AG09309 (cell line): ENCODE measurements at regions not wholly inside any gene's neighbourhood (a gene's known extent, or its start where the extent isn't known, plus 50 kb on each side); places are given as distances from the start of the nearest gene placed in this dataset.
"Not testable (repeated sequence)": the region's sequence is repeated elsewhere in the genome, so short reads cannot be mapped to it uniquely, and the experiment has no call there.

ENCODE experiments used
- DNase-seq: peaks from one replicate; pipeline ENCODE4 v3.0.0-alpha.2; 2010; ENCODE audit warnings: low read depth
- H3K4me3 ChIP-seq: 2 replicates; pipeline ENCODE4 v1.5.1; 2011; ENCODE audit warnings: mild to moderate bottlenecking, low read depth, low read length, moderate library complexity; ENCODE audit not compliant: control insufficient read depth
- TF ChIP-seq, protein P1 (sequence below): IDR thresholded peaks from 2 replicates; pipeline ENCODE4 v1.5.1; 2011; ENCODE audit warnings: mild to moderate bottlenecking, low read depth, low read length, inconsistent platforms; ENCODE audit not compliant: insufficient read depth, control insufficient read depth; ENCODE audit errors: missing control alignments

GRCh38 chr2:231644426-231644825, 51.8 kb downstream of the TEX44 start:
- TF ChIP-seq, protein P1, sequence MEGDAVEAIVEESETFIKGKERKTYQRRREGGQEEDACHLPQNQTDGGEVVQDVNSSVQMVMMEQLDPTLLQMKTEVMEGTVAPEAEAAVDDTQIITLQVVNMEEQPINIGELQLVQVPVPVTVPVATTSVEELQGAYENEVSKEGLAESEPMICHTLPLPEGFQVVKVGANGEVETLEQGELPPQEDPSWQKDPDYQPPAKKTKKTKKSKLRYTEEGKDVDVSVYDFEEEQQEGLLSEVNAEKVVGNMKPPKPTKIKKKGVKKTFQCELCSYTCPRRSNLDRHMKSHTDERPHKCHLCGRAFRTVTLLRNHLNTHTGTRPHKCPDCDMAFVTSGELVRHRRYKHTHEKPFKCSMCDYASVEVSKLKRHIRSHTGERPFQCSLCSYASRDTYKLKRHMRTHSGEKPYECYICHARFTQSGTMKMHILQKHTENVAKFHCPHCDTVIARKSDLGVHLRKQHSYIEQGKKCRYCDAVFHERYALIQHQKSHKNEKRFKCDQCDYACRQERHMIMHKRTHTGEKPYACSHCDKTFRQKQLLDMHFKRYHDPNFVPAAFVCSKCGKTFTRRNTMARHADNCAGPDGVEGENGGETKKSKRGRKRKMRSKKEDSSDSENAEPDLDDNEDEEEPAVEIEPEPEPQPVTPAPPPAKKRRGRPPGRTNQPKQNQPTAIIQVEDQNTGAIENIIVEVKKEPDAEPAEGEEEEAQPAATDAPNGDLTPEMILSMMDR: no peak
- DNase-seq: no peak
- H3K4me3 ChIP-seq: no peak overlapping the region

DNA sequence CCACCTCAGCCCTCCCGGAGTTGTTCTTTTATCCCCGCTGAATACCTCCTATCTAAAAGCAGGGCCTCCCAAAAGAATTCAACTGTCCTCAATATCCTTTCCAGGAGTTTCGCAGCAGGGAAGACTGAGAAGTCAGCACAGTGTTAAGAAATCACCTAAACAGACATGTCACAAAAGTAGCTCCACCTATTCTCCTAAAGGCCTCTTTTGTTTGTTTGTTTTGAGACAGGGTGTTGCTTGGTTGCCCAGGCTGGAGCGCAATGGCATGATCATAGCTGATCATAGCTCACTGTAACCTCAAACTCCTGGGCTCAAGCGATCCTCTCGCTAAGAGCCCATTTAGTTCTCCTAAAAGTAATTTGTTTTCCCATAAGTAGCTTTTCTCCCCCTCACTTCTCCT, 53.8 kb downstream of the TEX44 start:
- TF ChIP-seq, protein P1: no peak
- no peak for DNase-seq
- no peak overlapping the region for H3K4me3 ChIP-seq

DNA sequence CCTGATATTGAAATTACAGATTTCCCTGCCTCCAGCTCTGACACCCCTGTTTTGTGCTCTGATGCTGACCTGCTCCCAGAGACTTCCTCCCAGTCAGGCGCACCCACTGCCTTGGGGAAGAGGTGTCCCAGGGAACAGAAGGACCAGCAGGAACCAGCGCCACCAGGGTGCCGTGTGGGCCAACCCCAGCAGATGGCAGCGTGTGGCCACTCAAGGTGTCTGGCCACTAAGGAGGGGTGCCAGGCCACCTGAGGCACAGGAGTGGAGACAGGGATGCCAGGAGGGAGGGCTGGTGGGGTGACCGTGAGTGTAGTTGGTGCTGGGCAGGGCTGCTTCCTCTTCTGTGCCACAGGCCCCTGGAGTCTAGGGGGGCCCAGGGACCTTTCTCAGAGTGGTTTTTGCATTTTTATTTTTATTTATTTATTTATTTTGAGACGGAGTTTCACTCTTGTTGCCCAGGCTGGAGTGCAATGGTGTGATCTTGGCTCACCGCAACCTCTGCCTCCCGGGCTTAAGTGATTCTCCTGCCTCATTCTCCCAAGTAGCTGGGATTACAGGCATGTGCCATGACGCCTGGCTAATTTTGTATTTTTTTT, 56.0 kb downstream of the TEX44 start:
- TF ChIP-seq, protein P1: peak; percentile 72
- H3K4me3 ChIP-seq: no peak overlapping the region
- DNase-seq: no peak

- H3K4me3 ChIP-seq, DNase-seq: not testable (repeated sequence)
Observed at GRCh38 chr2:231651561-231651960, 56.8 kb upstream of the PTMA start.

DNA sequence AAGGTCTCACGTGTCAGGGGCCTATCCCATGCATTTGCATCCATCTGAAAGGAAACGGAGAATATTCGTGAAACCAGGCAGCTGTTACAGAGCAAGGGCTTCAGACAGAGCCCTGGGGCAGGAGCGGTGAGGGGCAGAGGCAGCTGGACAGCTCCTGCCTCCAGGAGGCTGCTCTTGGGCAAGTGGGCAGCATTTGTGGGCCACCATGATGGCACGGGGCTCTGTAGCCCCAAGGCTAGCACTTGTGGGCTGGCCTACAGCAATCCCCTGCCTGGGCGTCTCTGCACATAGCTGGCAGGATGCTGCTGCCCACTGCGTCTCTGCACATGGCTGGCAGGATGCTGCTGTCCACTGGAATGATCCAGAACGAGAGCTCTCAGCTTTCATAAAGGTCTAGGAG, 52.8 kb upstream of the PTMA start:
- DNase-seq: no peak
- TF ChIP-seq, protein P1: no peak
- no peak overlapping the region for H3K4me3 ChIP-seq

DNA sequence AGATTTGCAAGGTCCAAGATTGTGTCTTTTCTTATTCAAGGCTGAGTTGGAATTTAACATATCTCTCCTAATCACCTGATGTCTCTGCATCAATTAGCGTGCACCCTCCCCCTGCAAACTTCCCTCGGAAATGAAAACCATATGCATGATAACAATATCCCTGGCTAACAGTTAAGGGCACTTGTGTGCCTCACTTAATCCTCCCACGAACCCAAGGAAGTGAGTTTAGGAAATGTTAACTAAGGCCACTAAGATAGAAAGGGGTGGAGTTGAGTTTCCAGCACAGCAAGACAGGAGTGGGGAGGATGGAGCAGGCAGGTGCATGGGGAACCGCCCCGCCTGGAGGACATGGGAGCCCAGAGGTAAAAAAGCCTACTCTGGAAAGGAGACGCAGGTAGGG, 52.4 kb upstream of the PTMA start:
- TF ChIP-seq, protein P1: no peak
- DNase-seq: no peak
- no peak overlapping the region for H3K4me3 ChIP-seq
